GM12878 (cell line): ENCODE measurements at regions not wholly inside any gene's neighbourhood (a gene's known extent, or its start where the extent isn't known, plus 50 kb on each side); places are given as distances from the start of the nearest gene placed in this dataset.

Experiments used
- ATAC-seq: fragments of 200-7000 bp; cut with Tn5 transposase; 3 replicates; pipeline ENCODE4 v1.9.1; 2020; ENCODE audit warnings: mild to moderate bottlenecking, moderate library complexity
- BruUV-seq: library from RNA; stranded (reverse); fragments of 400-500 nt; replicated peaks from 2 replicates; lab custom pipeline; 2021; lab: Mats Ljungman, UMichigan
- CTCF ChIA-PET: fragments of 300-600 bp; sonication (Branson Sonifier 250); formaldehyde crosslinking; extraction: SDS; loops from one replicate; lab custom pipeline; 2021; ENCODE audit warnings: inconsistent platforms; lab: Yijun Ruan, JAX
- POLR2A ChIA-PET: fragments of 350-600 bp; formaldehyde crosslinking; extraction: SDS; loops from one replicate; lab custom pipeline; 2021; ENCODE audit warnings: inconsistent platforms; lab: Charles Lee
- RAD21 ChIA-PET: fragments of 300-600 bp; sonication (Branson Sonifier 250); formaldehyde crosslinking; loops from one replicate; lab custom pipeline; 2023; ENCODE audit warnings: antibody characterized with exemption; ENCODE audit not compliant: unreplicated experiment; lab: Charles Lee
- SMC1A ChIA-PET: fragments of 300-600 bp; sonication (Branson Sonifier 250); formaldehyde crosslinking; loops from one replicate; lab custom pipeline; 2023; ENCODE audit not compliant: unreplicated experiment, uncharacterized antibody; lab: Charles Lee
- DNase-seq: peaks from one replicate; pipeline ENCODE4 v3.0.0-alpha.2; 2011; ENCODE audit warnings: low read depth, low spot score
- FAIRE-seq: peaks from 3 replicates; lab custom pipeline; 2011; peaks lifted over from hg19 to GRCh38; lab: Jason Lieb, UNC
- H2AFZ ChIP-seq: 2 replicates; pipeline ENCODE4 v1.6.0; 2011; ENCODE audit warnings: low read depth, low read length, control low read depth; ENCODE audit not compliant: control insufficient read depth
- H3K27ac ChIP-seq: 2 replicates; pipeline ENCODE4 v1.5.1; 2011; ENCODE audit warnings: control low read depth; ENCODE audit not compliant: control insufficient read depth, insufficient read depth
- H3K27me3 ChIP-seq, 2 experiments: replicated peaks in 1 of 2; 2 replicates each; pipeline versions ENCODE4 v1.6.0 to v1.6.1; 2011; ENCODE audit warnings: low read length in 1 of 2; ENCODE audit not compliant: control insufficient read depth in 2 of 2, insufficient read depth in 2 of 2
- H3K36me3 ChIP-seq, 2 experiments: 2 replicates each; pipeline ENCODE4 v1.5.1; 2011; ENCODE audit warnings: low read length in 1 of 2; ENCODE audit not compliant: control insufficient read depth in 2 of 2, insufficient read depth in 2 of 2
- H3K4me1 ChIP-seq: 2 replicates; pipeline ENCODE4 v1.6.1; 2011; ENCODE audit warnings: mild to moderate bottlenecking, low read length, moderate library complexity, mixed read lengths; ENCODE audit not compliant: control insufficient read depth, insufficient read depth
- H3K4me2 ChIP-seq: 2 replicates; pipeline ENCODE4 v1.6.0; 2011; ENCODE audit warnings: control low read depth; ENCODE audit not compliant: control insufficient read depth, insufficient read depth
- H3K4me3 ChIP-seq: fragments of 200-600 bp; sonication (generic); 2 replicates; pipeline ENCODE4 v1.5.1; 2016
- H3K79me2 ChIP-seq: 2 replicates; pipeline ENCODE4 v1.6.0; 2011; ENCODE audit warnings: low read length; ENCODE audit not compliant: control insufficient read depth, insufficient read depth
- H3K9ac ChIP-seq: 2 replicates; pipeline ENCODE4 v1.8.0; 2011; ENCODE audit warnings: low read length, control low read depth, mixed read lengths; ENCODE audit not compliant: control insufficient read depth, insufficient read depth
- H3K9me3 ChIP-seq: replicated peaks from 3 replicates; pipeline ENCODE4 v1.5.1; 2011; ENCODE audit warnings: mild to moderate bottlenecking, low read length; ENCODE audit not compliant: control insufficient read depth, insufficient read depth
- H4K20me1 ChIP-seq: 2 replicates; pipeline ENCODE4 v1.6.0; 2011; ENCODE audit not compliant: control insufficient read depth, insufficient read depth
- BCLAF1 ChIP-seq: fragments of 450-650 bp; IDR thresholded peaks from 2 replicates; pipeline ENCODE4 v1.6.1; 2017; ENCODE audit warnings: antibody characterized with exemption, mild to moderate bottlenecking, moderate library complexity
- CBX5 ChIP-seq: sonication (generic); IDR thresholded peaks from 2 replicates; pipeline ENCODE4 v1.6.1; 2016; ENCODE audit warnings: low read depth, moderate library complexity, mild to moderate bottlenecking, inconsistent platforms
- MEF2A ChIP-seq: IDR thresholded peaks from 2 replicates; pipeline ENCODE4 v1.6.1; 2011; ENCODE audit warnings: low read depth, mild to moderate bottlenecking, low read length, moderate library complexity; ENCODE audit not compliant: insufficient read depth
- POLR2AphosphoS5 ChIP-seq: IDR thresholded peaks from 2 replicates; pipeline ENCODE4 v1.6.1; 2011; ENCODE audit warnings: mild to moderate bottlenecking, low read length, inconsistent platforms
- SIX5 ChIP-seq: IDR thresholded peaks from 2 replicates; pipeline ENCODE4 v1.6.1; 2011; ENCODE audit warnings: mild to moderate bottlenecking, low read depth, low read length, moderate library complexity; ENCODE audit not compliant: severe bottlenecking
- SPI1 ChIP-seq: IDR thresholded peaks from 2 replicates; pipeline ENCODE4 v1.6.1; 2011; ENCODE audit warnings: low read depth, mild to moderate bottlenecking, low read length, moderate library complexity, borderline replicate concordance; ENCODE audit not compliant: insufficient read depth
- ZNF274 ChIP-seq: IDR thresholded peaks from one replicate; pipeline ENCODE4 v1.8.0; 2011; ENCODE audit not compliant: insufficient read length, insufficient read depth
- ZNF687 ChIP-seq: fragments of 450-650 bp; IDR thresholded peaks from 2 replicates; pipeline ENCODE4 v1.6.1; 2017; ENCODE audit warnings: mild to moderate bottlenecking, moderate library complexity
- WGBS: methylation state at CpG from one replicate; pipeline ENCODE4 v1.1.6; 2016; ENCODE audit warnings: low lambda C conversion rate; ENCODE audit not compliant: insufficient replicate concordance, insufficient coverage; ENCODE audit errors: missing lambda C conversion rate; 5-methylcytosine and 5-hydroxymethylcytosine counted together
- in situ Hi-C: fragments of 300-500 bp; cut with MboI; formaldehyde crosslinking; loops from 9 replicates; pipeline ENCODE4 v1.14.3; 2018; ENCODE audit warnings: mixed read lengths
- intact Hi-C: fragments of 100-400 bp; cut with micrococcal nuclease; formaldehyde crosslinking; loops from one replicate; pipeline ENCODE4 v1.14.2; 2022; ENCODE audit not compliant: unreplicated experiment

GRCh38 chr5:45042283-45042682 is 233.5 kb downstream of the MRPS30 start:
- ATAC-seq (no peak), DNase-seq (no peak), FAIRE-seq (no peak)
- ChIA-PET RAD21 (no interaction called here), SMC1A (interaction anchor here (1.9 kb wide), 1 partner anchor 12 kb away, joined by 6 read pairs; no protein-coding TSS in a partner anchor), POLR2A (no interaction called here), CTCF (no interaction called here)
- Histone ChIP-seq H4K20me1 (no peaks in the 10 kb centered on the region), H2AFZ (no peak overlapping the region), H3K4me2 (no peak overlapping the region), H3K27me3 (no peaks in the 10 kb centered on the region), H3K9me3 (no peaks in the 10 kb centered on the region), H3K27ac (no peak overlapping the region), H3K79me2 (no peaks in the 10 kb centered on the region), H3K4me1 (no peaks in the 10 kb centered on the region), H3K9ac (no peak overlapping the region), H3K36me3 (no peaks in the 10 kb centered on the region), H3K4me3 (no peak overlapping the region)
- 0% methylated on average over 1 of the region's 1 CpG for WGBS
- intact Hi-C loops (no loop called here), in situ Hi-C loops (no loop called here)
- no TSS peak for BruUV-seq
- no peak for TF ChIP-seq POLR2AphosphoS5
- TF ChIP-seq MEF2A, result no peak
- no peak for TF ChIP-seq ZNF274
- TF ChIP-seq SPI1, result no peak
- no peak for TF ChIP-seq BCLAF1
- no peak for TF ChIP-seq CBX5
- TF ChIP-seq SIX5, result no peak
- TF ChIP-seq ZNF687, result no peak
